ES-I3 (cell line): ENCODE measurements at regions not wholly inside any gene's neighbourhood (a gene's known extent, or its start where the extent isn't known, plus 50 kb on each side); places are given as distances from the start of the nearest gene placed in this dataset.

Experiments
- H3K36me3 ChIP-seq: 2 replicates; pipeline ENCODE4 v1.6.1; 2013; ENCODE audit warnings: mild to moderate bottlenecking, low read length, control low read depth, moderate library complexity; ENCODE audit not compliant: insufficient read depth
- H3K4me1 ChIP-seq: 2 replicates; pipeline ENCODE4 v1.6.1; 2013; ENCODE audit warnings: mild to moderate bottlenecking, control low read depth, low read length; ENCODE audit not compliant: insufficient read depth
- H3K9ac ChIP-seq: 2 replicates; pipeline ENCODE4 v1.6.1; 2013; ENCODE audit warnings: low read depth, mild to moderate bottlenecking, low read length, moderate library complexity
- H3K9me3 ChIP-seq: 2 replicates; pipeline ENCODE4 v1.6.1; 2013; ENCODE audit warnings: mild to moderate bottlenecking, low read length, moderate library complexity; ENCODE audit not compliant: control insufficient read depth, insufficient read depth

GRCh38 chr11:27215471-27216269 lies 147.3 kb downstream of the CCDC34 start:
- H3K36me3 ChIP-seq: no peaks in the 10 kb centered on the region
- peaks cover 21% of the 10 kb centered on the region for H3K4me1 ChIP-seq

DNA sequence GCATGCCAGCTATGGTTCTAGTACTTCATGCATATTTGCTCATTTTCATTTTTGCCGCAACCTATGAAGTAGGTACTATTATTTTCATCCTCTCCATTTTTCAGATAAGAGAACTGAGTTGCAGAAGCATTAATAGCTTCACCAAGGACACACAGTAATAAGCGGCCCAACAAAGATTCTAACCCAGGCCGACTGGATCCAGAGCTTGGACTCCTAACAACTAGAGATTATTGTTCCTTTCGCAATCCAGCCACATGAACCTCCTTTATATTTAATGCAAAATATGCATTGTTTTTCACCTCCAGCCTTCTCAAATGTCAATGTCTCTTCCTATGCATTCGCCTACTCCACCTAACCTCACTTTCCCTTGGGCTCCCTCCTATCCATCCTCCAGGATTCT lies 148.3 kb downstream of the CCDC34 start:
- Histone ChIP-seq H3K4me1 (peaks cover 21% of the 10 kb centered on the region), H3K9ac (no peak overlapping the region), H3K36me3 (no peaks in the 10 kb centered on the region)

More at GRCh38 chr11:27215471-27216269, 147.3 kb downstream of the CCDC34 start:
- Histone ChIP-seq H3K9ac (no peak overlapping the region), H3K9me3 (no peaks in the 10 kb centered on the region)

GRCh38 chr11:27213232-27213660 lies 149.8 kb downstream of the CCDC34 start:
- Histone ChIP-seq H3K9me3 (no peaks in the 10 kb centered on the region), H3K36me3 (no peaks in the 10 kb centered on the region), H3K4me1 (peaks cover 18% of the 10 kb centered on the region), H3K9ac (no peak overlapping the region)

More for the DNA sequence above, 148.3 kb downstream of the CCDC34 start:
- H3K9me3 ChIP-seq: no peaks in the 10 kb centered on the region

DNA sequence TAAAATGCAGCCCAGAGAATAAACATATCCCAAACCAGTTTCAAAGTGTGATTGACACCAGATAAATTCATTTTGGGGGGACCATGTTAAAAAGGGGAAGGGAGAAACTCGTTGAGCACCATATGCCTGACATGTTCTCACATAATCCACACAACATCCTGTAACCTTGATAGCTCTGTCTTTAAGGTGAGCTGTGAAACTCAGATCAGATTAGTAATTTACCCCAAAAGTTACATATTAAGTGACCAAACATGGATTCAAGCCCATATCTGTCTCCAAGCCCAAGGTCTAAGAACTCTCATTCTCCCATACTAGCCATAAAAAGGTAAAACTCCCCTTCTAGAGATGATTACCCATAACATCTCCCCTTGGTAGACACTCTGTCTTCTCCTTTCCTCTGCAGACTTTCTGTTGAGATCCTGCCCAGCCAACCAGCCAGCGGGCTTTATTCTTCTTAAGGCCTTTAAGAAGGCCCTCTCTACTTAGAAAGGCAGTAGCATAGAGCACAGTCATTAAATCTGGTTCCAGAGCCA lies 150.7 kb downstream of the CCDC34 start:
- peaks cover 17% of the 10 kb centered on the region for H3K4me1 ChIP-seq
- no peaks in the 10 kb centered on the region for H3K9me3 ChIP-seq
- no peak overlapping the region for H3K9ac ChIP-seq
- no peaks in the 10 kb centered on the region for H3K36me3 ChIP-seq

DNA sequence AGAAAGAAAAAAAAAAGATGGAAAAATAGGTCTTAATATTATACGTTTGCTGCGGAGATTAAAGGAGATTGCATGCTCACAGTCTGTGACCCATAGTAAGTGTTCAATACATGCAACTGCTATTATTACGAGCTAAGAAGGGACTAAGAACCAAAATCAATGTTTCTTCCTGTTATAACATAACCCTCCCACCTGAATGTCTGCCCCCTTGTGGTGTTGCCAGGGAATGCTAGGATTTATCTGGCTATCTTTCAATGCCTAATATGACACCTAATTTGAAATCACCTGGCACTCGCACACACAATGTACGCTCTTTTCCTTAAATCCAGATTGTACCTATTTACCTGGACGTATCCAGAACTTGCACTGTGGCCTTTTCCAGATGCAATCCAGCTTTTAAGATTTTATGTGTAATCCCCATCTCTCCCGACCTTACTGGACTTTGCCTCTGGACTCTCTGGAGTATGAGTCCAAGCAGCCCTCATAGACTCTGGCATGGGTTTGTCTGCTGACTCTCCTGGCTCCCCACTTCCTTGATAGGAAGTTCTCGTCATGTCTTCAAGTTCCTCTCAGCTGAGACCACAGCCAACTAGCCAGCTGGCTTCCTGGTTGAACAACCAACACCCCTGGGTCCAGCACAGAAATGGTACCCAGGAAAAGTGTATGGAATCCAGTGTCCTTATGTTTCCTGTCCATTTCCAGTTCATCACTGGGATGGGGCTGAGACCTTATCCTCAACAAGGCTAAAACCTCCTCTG lies 151.5 kb downstream of the CCDC34 start:
- H3K36me3 ChIP-seq: no peaks in the 10 kb centered on the region
- H3K4me1 ChIP-seq: peaks cover 17% of the 10 kb centered on the region
- no peak overlapping the region for H3K9ac ChIP-seq
- H3K9me3 ChIP-seq: no peaks in the 10 kb centered on the region

GRCh38 chr11:27210531-27210930 lies 152.5 kb downstream of the CCDC34 start:
- Histone ChIP-seq H3K9ac (no peak overlapping the region), H3K4me1 (peaks cover 7% of the 10 kb centered on the region), H3K36me3 (no peaks in the 10 kb centered on the region), H3K9me3 (no peaks in the 10 kb centered on the region)

GRCh38 chr11:27209562-27210005 lies 153.4 kb downstream of the CCDC34 start:
- H3K4me1 ChIP-seq: 0 out of 2 replicates have a peak, but pooled peaks cover 5% of the 10 kb centered on the region

GRCh38 chr11:27208846-27209245 lies 154.2 kb downstream of the CCDC34 start:
- H3K9ac ChIP-seq: no peak overlapping the region
- H3K4me1 ChIP-seq: peaks cover 5% of the 10 kb centered on the region; the same call in 1 of the 2 replicates
- H3K36me3 ChIP-seq: no peaks in the 10 kb centered on the region
- H3K9me3 ChIP-seq: no peaks in the 10 kb centered on the region

More at GRCh38 chr11:27209562-27210005, 153.4 kb downstream of the CCDC34 start:
- Histone ChIP-seq H3K36me3 (no peaks in the 10 kb centered on the region), H3K9me3 (no peaks in the 10 kb centered on the region), H3K9ac (no peak overlapping the region)

DNA sequence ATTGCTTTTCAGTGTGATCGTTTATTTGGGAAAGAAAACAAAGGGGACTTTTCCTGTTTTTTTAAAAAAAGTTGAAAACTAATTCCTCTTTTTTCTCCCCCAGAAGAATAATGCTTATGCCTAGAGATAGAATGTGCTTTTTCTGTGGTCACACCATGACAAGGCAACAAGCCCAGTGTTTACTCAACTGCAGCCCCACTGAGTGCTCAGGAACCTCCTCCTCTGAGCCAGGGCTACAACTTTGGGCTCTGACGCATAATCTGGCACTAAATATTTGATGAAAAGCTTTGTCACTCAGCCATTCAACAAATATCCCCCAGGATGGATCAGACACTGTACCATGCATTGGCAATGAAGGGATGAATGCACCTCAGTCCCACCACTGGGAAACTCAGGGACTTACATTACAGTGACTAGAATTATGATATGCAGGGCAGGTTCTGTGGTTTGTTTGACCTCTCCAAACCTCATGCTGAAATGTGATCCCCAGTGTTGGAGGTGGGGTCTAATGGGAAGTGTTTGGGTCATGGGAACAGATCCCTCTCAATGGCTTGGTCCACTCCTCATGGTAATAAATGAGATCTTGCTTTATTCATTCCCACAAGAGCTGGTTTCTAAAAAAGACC lies 155.9 kb downstream of the CCDC34 start:
- H3K9me3 ChIP-seq: no peaks in the 10 kb centered on the region
- H3K9ac ChIP-seq: no peak overlapping the region
- H3K4me1 ChIP-seq: peaks cover 3% of the 10 kb centered on the region
- no peaks in the 10 kb centered on the region for H3K36me3 ChIP-seq

GRCh38 chr11:27205779-27206570 lies 157.0 kb downstream of the CCDC34 start:
- Histone ChIP-seq H3K36me3 (no peaks in the 10 kb centered on the region), H3K4me1 (peaks cover 8% of the 10 kb centered on the region), H3K9me3 (no peaks in the 10 kb centered on the region), H3K9ac (no peak overlapping the region)

DNA sequence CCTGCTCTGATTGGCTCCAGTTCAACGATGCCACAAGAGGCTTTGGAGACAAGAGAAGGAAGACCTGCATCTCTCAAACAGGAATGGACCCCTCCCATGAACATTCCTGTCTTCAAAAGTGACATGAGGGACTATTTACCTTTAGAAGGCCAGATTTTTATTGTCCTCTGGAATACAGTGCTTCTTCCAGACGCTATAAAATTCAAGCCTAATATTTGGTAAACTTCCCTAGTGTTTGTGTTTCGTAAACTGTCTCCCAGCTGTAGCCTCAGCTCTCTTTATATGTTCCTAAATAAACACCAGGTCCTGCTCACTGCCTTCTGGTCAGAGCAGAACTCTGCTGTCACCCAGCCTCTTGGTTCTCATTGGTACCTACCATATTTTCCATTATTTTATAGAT lies 157.8 kb downstream of the CCDC34 start:
- peaks cover 8% of the 10 kb centered on the region for H3K4me1 ChIP-seq
- H3K36me3 ChIP-seq: no peaks in the 10 kb centered on the region
- H3K9me3 ChIP-seq: no peaks in the 10 kb centered on the region
- H3K9ac ChIP-seq: no peak overlapping the region

GRCh38 chr11:27204529-27204928 lies 158.5 kb downstream of the CCDC34 start:
- no peak overlapping the region for H3K9ac ChIP-seq
- no peaks in the 10 kb centered on the region for H3K9me3 ChIP-seq
- H3K4me1 ChIP-seq: peaks cover 8% of the 10 kb centered on the region
- H3K36me3 ChIP-seq: no peaks in the 10 kb centered on the region

DNA sequence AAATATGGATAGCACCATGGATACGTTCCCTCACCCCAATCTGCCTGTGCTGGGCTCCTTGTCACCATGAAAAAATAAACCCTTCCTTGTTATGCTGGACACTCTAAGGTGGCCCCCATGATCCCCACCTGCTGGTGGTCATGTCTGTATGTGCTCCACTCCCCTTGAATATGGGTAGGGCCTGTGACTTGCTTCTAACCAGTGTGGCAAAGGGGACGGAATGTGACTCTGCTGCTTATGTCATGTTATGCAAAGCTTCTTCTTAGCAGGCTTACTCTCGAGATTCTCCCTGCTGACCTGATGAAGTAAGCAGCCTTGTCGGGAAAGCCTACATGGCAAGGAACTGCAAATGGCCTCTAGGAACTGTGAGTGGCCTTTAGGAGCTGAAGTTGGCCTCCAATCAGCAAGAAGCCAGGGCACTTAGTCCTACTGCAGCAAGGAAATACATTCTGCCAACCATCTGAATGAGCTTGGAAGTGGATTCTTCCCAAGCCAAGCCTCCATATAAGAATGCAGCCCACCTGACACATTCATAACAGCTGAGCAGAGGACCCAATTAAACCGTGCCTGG lies 159.9 kb downstream of the CCDC34 start:
- no peaks in the 10 kb centered on the region for H3K9me3 ChIP-seq
- H3K4me1 ChIP-seq: peaks cover 8% of the 10 kb centered on the region
- H3K36me3 ChIP-seq: no peaks in the 10 kb centered on the region
- H3K9ac ChIP-seq: no peak overlapping the region
